Endothelial cell (in vitro differentiated cells): ENCODE measurements at regions not wholly inside any gene's neighbourhood (a gene's known extent, or its start where the extent isn't known, plus 50 kb on each side); places are given as distances from the start of the nearest gene placed in this dataset.

Experiments used
- DNase-seq: peaks from one replicate; pipeline ENCODE4 v3.0.0; 2021; ENCODE audit warnings: low spot score
- H3K27ac Mint-ChIP-seq: one replicate; pipeline ENCODE4 v1.8.0; 2021; ENCODE audit warnings: mixed read lengths, inconsistent platforms; ENCODE audit not compliant: unreplicated experiment
- H3K27me3 Mint-ChIP-seq: one replicate; pipeline ENCODE4 v1.8.0; 2021; ENCODE audit warnings: mild to moderate bottlenecking, moderate library complexity, mixed read lengths, inconsistent platforms; ENCODE audit not compliant: unreplicated experiment
- H3K36me3 Mint-ChIP-seq: one replicate; pipeline ENCODE4 v1.8.0; 2021; ENCODE audit warnings: mild to moderate bottlenecking, low read depth, mixed read lengths, inconsistent platforms; ENCODE audit not compliant: unreplicated experiment
- H3K4me1 Mint-ChIP-seq: one replicate; pipeline ENCODE4 v1.8.0; 2021; ENCODE audit warnings: mild to moderate bottlenecking, mixed read lengths, inconsistent platforms; ENCODE audit not compliant: unreplicated experiment
- H3K4me3 Mint-ChIP-seq: one replicate; pipeline ENCODE4 v1.8.0; 2021; ENCODE audit warnings: mild to moderate bottlenecking, mixed read lengths, inconsistent platforms; ENCODE audit not compliant: unreplicated experiment
- H3K9me3 Mint-ChIP-seq: one replicate; pipeline ENCODE4 v1.8.0; 2021; ENCODE audit warnings: mixed read lengths, inconsistent platforms; ENCODE audit not compliant: unreplicated experiment
- CTCF ChIP-seq: fragments of 200-600 bp; sonication (generic); IDR thresholded peaks from one replicate; pipeline ENCODE4 v1.5.0; 2021; ENCODE audit warnings: antibody characterized with exemption; ENCODE audit not compliant: unreplicated experiment

DNA sequence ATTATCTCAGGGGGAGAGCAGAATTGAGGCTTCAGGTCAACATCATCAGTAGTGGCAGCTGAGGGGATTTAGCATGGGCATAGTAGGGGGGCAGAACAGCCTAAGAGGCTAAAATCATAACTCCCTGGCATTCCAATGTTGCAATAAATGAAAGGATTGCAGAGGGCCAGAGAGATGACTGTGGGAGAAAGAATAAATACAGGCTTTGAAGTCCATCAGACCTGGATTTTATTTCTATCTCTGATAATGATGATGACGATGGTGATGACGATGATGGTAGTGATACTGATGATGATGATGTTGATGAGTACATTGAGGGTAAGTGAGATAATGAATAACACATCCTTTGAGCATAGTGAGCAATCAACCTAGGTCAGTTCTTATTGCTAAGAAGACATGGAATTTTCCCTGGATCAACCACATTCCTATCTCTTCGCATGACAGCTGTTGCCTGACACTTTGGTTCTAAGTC lies 107.4 kb upstream of the CDH11 start:
- no peak overlapping the region for H3K27ac Mint-ChIP-seq
- peaks cover 8% of the 10 kb centered on the region for H3K27me3 Mint-ChIP-seq
- H3K4me1 Mint-ChIP-seq, result peaks cover 23% of the 10 kb centered on the region
- no peak overlapping the region for H3K4me3 Mint-ChIP-seq
- H3K36me3 Mint-ChIP-seq, result no peaks in the 10 kb centered on the region
- no peak for DNase-seq
- no peaks in the 10 kb centered on the region for H3K9me3 Mint-ChIP-seq
- no peak for TF ChIP-seq CTCF

DNA sequence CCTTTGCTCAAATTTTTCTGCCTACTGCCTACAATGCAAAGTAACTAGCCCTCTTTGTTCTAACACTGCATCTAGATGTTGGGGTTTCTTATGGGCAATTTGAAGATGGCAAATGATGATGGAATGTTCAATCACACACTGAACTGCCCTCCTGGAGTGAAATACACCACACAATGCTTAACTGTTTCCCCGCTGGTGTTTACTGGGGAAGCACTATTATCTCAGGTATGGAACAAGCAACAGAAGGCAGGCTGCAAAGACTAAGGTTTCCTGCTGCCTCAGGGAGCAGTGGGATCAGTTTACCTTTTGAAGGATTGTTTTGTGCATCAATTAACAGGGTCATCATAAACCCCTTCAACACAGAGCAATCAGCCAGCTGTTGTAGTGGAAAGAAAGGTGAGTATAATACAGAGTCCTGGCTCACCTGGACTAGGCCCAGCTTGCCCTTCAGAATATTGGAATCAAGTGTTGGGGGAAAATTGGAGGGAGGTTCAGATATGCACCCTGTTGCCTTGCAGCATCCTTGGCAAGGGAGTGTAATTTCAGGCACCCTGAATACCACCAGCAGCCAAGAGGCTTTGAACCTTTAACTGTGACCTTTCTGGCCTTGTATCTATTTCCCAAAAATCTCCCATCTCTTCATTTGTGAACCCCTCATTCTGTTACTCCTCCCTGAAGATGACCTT lies 105.4 kb upstream of the CDH11 start:
- Mint-ChIP-seq H3K9me3 (no peaks in the 10 kb centered on the region), H3K36me3 (no peaks in the 10 kb centered on the region), H3K4me3 (no peak overlapping the region), H3K27me3 (peaks cover 3% of the 10 kb centered on the region), H3K27ac (no peak overlapping the region), H3K4me1 (peaks cover 18% of the 10 kb centered on the region)
- no peak for DNase-seq
- TF ChIP-seq CTCF, result no peak

- H3K9me3 Mint-ChIP-seq, result no peaks in the 10 kb centered on the region
- DNase-seq, result no peak
- peaks cover 7% of the 10 kb centered on the region for H3K4me1 Mint-ChIP-seq
- peaks cover 3% of the 10 kb centered on the region for H3K27me3 Mint-ChIP-seq
- no peak for TF ChIP-seq CTCF
- no peak overlapping the region for H3K27ac Mint-ChIP-seq
- no peak overlapping the region for H3K4me3 Mint-ChIP-seq
- H3K36me3 Mint-ChIP-seq, result no peaks in the 10 kb centered on the region
These were observed 104.2 kb upstream of the CDH11 start for GRCh38 chr16:65226077-65226476.

GRCh38 chr16:65225488-65225887 lies 103.6 kb upstream of the CDH11 start:
- no peak for TF ChIP-seq CTCF

GRCh38 chr16:65224994-65225393 lies 103.1 kb upstream of the CDH11 start:
- no peak overlapping the region for H3K27ac Mint-ChIP-seq
- TF ChIP-seq CTCF, result no peak
- no peak overlapping the region for H3K4me3 Mint-ChIP-seq
- H3K36me3 Mint-ChIP-seq, result no peaks in the 10 kb centered on the region
- H3K27me3 Mint-ChIP-seq, result peaks cover 2% of the 10 kb centered on the region
- H3K9me3 Mint-ChIP-seq, result no peaks in the 10 kb centered on the region
- DNase-seq, result no peak
- H3K4me1 Mint-ChIP-seq, result peaks cover 7% of the 10 kb centered on the region

More at GRCh38 chr16:65225488-65225887, 103.6 kb upstream of the CDH11 start:
- Mint-ChIP-seq H3K27me3 (peaks cover 3% of the 10 kb centered on the region), H3K4me1 (peaks cover 7% of the 10 kb centered on the region), H3K36me3 (no peaks in the 10 kb centered on the region), H3K27ac (no peak overlapping the region), H3K9me3 (no peaks in the 10 kb centered on the region), H3K4me3 (no peak overlapping the region)
- no peak for DNase-seq
